GM23338 (cell line): ENCODE measurements at regions not wholly inside any gene's neighbourhood (a gene's known extent, or its start where the extent isn't known, plus 50 kb on each side); places are given as distances from the start of the nearest gene placed in this dataset.

Source experiments
- ATAC-seq: fragments of 200-7000 bp; cut with Tn5 transposase; 3 replicates; pipeline ENCODE4 v1.9.1; 2020
- DNase-seq: peaks from one replicate; pipeline ENCODE4 v3.0.0-alpha.2; 2015; ENCODE audit warnings: low spot score
- H2AFZ ChIP-seq: fragments of 200-600 bp; sonication (generic); 2 replicates; pipeline ENCODE4 v1.8.0; 2016; ENCODE audit warnings: antibody characterized with exemption, mild to moderate bottlenecking, moderate library complexity
- H3F3A ChIP-seq: fragments of 200-600 bp; sonication (generic); replicated peaks from 2 replicates; pipeline ENCODE4 v1.8.0; 2017; ENCODE audit warnings: antibody characterized with exemption, mixed run types, low read depth
- H3K27ac ChIP-seq: fragments of 200-600 bp; sonication (generic); 2 replicates; pipeline ENCODE4 v1.6.1; 2016; ENCODE audit warnings: low read depth
- H3K27me3 ChIP-seq: fragments of 200-600 bp; sonication (generic); 2 replicates; pipeline ENCODE4 v1.8.0; 2016; ENCODE audit warnings: mild to moderate bottlenecking, mixed run types, moderate library complexity; ENCODE audit not compliant: insufficient read depth
- H3K36me3 ChIP-seq: fragments of 200-600 bp; sonication (generic); 2 replicates; pipeline ENCODE4 v1.8.0; 2016; ENCODE audit warnings: mild to moderate bottlenecking; ENCODE audit not compliant: insufficient read depth
- H3K4me1 ChIP-seq: fragments of 200-600 bp; sonication (generic); 2 replicates; pipeline ENCODE4 v1.8.0; 2016; ENCODE audit warnings: mild to moderate bottlenecking, moderate library complexity; ENCODE audit not compliant: insufficient read depth
- H3K4me2 ChIP-seq: fragments of 200-600 bp; sonication (generic); 2 replicates; pipeline ENCODE4 v1.7.1; 2017; ENCODE audit warnings: mixed run types
- H3K4me3 ChIP-seq: fragments of 200-600 bp; sonication (generic); 2 replicates; pipeline ENCODE4 v1.6.1; 2016; ENCODE audit warnings: mixed run types
- H3K79me2 ChIP-seq: fragments of 200-600 bp; sonication (generic); replicated peaks from 2 replicates; pipeline ENCODE4 v1.8.0; 2017; ENCODE audit warnings: mild to moderate bottlenecking; ENCODE audit not compliant: insufficient read depth
- H3K9me2 ChIP-seq: fragments of 200-600 bp; sonication (generic); 2 replicates; pipeline ENCODE4 v1.8.0; 2017; ENCODE audit not compliant: insufficient read depth
- H4K20me1 ChIP-seq: fragments of 200-600 bp; sonication (generic); replicated peaks from 2 replicates; pipeline ENCODE4 v1.8.0; 2017; ENCODE audit warnings: mild to moderate bottlenecking; ENCODE audit not compliant: insufficient read depth
- H3K27ac Mint-ChIP-seq: 2 replicates; pipeline ENCODE4 v1.8.0; 2020; ENCODE audit warnings: inconsistent platforms, mild to moderate bottlenecking, moderate library complexity, mixed read lengths
- H3K27me3 Mint-ChIP-seq: 3 replicates; pipeline ENCODE4 v1.8.0; 2022; ENCODE audit warnings: low read depth, mild to moderate bottlenecking, moderate library complexity, mixed read lengths, inconsistent platforms; ENCODE audit not compliant: insufficient read depth, poor library complexity
- H3K36me3 Mint-ChIP-seq: 3 replicates; pipeline ENCODE4 v1.8.0; 2021; ENCODE audit warnings: low read depth, mild to moderate bottlenecking, inconsistent platforms, moderate library complexity, mixed read lengths
- H3K4me1 Mint-ChIP-seq: 3 replicates; pipeline ENCODE4 v1.8.0; 2020; ENCODE audit warnings: mild to moderate bottlenecking, inconsistent platforms, mixed read lengths
- H3K4me3 Mint-ChIP-seq: 3 replicates; pipeline ENCODE4 v1.8.0; 2021; ENCODE audit warnings: moderate library complexity, mild to moderate bottlenecking, inconsistent platforms, mixed read lengths
- H3K9me3 Mint-ChIP-seq: 3 replicates; pipeline ENCODE4 v1.8.0; 2020; ENCODE audit warnings: moderate library complexity, mild to moderate bottlenecking, inconsistent platforms, mixed read lengths
- CTCF ChIP-seq, 2 experiments: fragments of 200-600 bp in 1 of 2; sonication (generic) in 1 of 2; conservative IDR thresholded peaks; 2 replicates each; pipeline versions ENCODE4 v1.5.1 to v1.6.1; 2016 to 2017; ENCODE audit warnings: antibody characterized with exemption in 2 of 2, low read depth in 2 of 2, mild to moderate bottlenecking in 2 of 2, moderate library complexity in 1 of 2
- EZH2 ChIP-seq: fragments of 200-600 bp; sonication (generic); IDR thresholded peaks from one replicate; pipeline ENCODE4 v1.8.0; 2017; ENCODE audit warnings: antibody characterized with exemption, mild to moderate bottlenecking, low read depth; ENCODE audit not compliant: unreplicated experiment
- EZH2phosphoT487 ChIP-seq: fragments of 200-600 bp; sonication (generic); IDR thresholded peaks from one replicate; pipeline ENCODE4 v1.8.1; 2018; ENCODE audit warnings: antibody characterized with exemption; ENCODE audit not compliant: unreplicated experiment
- JUNB ChIP-seq: IDR thresholded peaks from one replicate; pipeline ENCODE4 v1.6.1; 2016; ENCODE audit warnings: antibody characterized with exemption; ENCODE audit not compliant: unreplicated experiment
- NANOG ChIP-seq: IDR thresholded peaks from 2 replicates; pipeline ENCODE4 v1.6.1; 2016; ENCODE audit warnings: antibody characterized with exemption, borderline replicate concordance
- POLR2AphosphoS5 ChIP-seq: IDR thresholded peaks from 2 replicates; pipeline ENCODE4 v1.6.1; 2016; ENCODE audit warnings: antibody characterized with exemption, low read depth
- STAT1 ChIP-seq: IDR thresholded peaks from one replicate; pipeline ENCODE4 v1.6.1; 2016; ENCODE audit warnings: antibody characterized with exemption; ENCODE audit not compliant: unreplicated experiment
- ZNF114 ChIP-seq: fragments of 250-450 bp; sonication (Bioruptor Pico); IDR thresholded peaks from 2 replicates; pipeline ENCODE4 v1.5.0; 2020; ENCODE audit warnings: mild to moderate bottlenecking, moderate library complexity
- ZNF331 ChIP-seq: fragments of 250-450 bp; sonication (Bioruptor Pico); IDR thresholded peaks from 2 replicates; pipeline ENCODE4 v1.5.0; 2020; ENCODE audit warnings: low read depth, mild to moderate bottlenecking, moderate library complexity
- TF ChIP-seq, protein P1 (sequence below): IDR thresholded peaks from 2 replicates; pipeline ENCODE4 v1.6.1; 2016; ENCODE audit warnings: antibody characterized with exemption
- TF ChIP-seq, protein P2 (sequence below): fragments of 250-450 bp; sonication (Bioruptor Pico); IDR thresholded peaks from 2 replicates; pipeline ENCODE4 v1.5.0; 2020; ENCODE audit warnings: mild to moderate bottlenecking, moderate library complexity
- TF ChIP-seq, protein P3 (sequence below): IDR thresholded peaks from one replicate; pipeline ENCODE4 v1.6.1; 2018; ENCODE audit warnings: antibody characterized with exemption; ENCODE audit not compliant: unreplicated experiment

DNA sequence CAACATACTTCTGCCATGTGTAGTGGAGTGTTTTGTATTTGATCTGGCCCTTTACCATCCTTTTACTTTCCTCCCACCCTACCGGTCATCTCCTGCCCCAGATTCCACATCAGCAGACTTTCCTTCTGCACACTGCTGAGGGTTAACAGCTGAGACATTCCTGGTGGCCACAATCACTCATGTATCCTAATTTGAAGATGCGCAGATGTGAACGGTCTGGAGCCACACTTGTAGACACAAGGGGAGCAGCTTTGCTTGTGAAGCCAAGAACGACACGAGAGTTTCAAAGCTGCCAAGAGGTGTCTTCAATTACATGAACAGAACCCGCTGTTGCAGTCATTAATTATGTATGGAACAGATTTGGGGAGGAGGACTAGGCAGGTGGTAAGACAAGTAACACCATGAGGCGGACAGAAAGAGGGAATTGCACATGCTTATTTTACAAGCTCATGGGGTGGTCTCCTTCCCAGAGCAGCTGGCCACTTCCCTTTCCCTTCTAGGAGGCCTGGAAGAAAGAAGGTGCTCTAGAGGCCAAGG lies 260.7 kb upstream of the KLHL29 start (continued):
- TF ChIP-seq, protein P1, sequence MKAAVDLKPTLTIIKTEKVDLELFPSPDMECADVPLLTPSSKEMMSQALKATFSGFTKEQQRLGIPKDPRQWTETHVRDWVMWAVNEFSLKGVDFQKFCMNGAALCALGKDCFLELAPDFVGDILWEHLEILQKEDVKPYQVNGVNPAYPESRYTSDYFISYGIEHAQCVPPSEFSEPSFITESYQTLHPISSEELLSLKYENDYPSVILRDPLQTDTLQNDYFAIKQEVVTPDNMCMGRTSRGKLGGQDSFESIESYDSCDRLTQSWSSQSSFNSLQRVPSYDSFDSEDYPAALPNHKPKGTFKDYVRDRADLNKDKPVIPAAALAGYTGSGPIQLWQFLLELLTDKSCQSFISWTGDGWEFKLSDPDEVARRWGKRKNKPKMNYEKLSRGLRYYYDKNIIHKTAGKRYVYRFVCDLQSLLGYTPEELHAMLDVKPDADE = no peak
- TF ChIP-seq, protein P2, sequence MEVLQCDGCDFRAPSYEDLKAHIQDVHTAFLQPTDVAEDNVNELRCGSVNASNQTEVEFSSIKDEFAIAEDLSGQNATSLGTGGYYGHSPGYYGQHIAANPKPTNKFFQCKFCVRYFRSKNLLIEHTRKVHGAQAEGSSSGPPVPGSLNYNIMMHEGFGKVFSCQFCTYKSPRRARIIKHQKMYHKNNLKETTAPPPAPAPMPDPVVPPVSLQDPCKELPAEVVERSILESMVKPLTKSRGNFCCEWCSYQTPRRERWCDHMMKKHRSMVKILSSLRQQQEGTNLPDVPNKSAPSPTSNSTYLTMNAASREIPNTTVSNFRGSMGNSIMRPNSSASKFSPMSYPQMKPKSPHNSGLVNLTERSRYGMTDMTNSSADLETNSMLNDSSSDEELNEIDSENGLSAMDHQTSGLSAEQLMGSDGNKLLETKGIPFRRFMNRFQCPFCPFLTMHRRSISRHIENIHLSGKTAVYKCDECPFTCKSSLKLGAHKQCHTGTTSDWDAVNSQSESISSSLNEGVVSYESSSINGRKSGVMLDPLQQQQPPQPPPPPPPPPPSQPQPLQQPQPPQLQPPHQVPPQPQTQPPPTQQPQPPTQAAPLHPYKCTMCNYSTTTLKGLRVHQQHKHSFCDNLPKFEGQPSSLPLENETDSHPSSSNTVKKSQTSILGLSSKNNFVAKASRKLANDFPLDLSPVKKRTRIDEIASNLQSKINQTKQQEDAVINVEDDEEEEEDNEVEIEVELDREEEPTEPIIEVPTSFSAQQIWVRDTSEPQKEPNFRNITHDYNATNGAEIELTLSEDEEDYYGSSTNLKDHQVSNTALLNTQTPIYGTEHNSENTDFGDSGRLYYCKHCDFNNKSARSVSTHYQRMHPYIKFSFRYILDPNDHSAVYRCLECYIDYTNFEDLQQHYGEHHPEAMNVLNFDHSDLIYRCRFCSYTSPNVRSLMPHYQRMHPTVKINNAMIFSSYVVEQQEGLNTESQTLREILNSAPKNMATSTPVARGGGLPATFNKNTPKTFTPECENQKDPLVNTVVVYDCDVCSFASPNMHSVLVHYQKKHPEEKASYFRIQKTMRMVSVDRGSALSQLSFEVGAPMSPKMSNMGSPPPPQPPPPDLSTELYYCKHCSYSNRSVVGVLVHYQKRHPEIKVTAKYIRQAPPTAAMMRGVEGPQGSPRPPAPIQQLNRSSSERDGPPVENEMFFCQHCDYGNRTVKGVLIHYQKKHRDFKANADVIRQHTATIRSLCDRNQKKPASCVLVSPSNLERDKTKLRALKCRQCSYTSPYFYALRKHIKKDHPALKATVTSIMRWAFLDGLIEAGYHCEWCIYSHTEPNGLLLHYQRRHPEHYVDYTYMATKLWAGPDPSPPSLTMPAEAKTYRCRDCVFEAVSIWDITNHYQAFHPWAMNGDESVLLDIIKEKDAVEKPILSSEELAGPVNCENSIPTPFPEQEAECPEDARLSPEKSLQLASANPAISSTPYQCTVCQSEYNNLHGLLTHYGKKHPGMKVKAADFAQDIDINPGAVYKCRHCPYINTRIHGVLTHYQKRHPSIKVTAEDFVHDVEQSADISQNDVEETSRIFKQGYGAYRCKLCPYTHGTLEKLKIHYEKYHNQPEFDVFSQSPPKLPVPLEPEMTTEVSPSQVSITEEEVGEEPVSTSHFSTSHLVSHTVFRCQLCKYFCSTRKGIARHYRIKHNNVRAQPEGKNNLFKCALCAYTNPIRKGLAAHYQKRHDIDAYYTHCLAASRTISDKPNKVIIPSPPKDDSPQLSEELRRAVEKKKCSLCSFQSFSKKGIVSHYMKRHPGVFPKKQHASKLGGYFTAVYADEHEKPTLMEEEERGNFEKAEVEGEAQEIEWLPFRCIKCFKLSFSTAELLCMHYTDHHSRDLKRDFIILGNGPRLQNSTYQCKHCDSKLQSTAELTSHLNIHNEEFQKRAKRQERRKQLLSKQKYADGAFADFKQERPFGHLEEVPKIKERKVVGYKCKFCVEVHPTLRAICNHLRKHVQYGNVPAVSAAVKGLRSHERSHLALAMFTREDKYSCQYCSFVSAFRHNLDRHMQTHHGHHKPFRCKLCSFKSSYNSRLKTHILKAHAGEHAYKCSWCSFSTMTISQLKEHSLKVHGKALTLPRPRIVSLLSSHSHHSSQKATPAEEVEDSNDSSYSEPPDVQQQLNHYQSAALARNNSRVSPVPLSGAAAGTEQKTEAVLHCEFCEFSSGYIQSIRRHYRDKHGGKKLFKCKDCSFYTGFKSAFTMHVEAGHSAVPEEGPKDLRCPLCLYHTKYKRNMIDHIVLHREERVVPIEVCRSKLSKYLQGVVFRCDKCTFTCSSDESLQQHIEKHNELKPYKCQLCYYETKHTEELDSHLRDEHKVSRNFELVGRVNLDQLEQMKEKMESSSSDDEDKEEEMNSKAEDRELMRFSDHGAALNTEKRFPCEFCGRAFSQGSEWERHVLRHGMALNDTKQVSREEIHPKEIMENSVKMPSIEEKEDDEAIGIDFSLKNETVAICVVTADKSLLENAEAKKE = no peak

DNA sequence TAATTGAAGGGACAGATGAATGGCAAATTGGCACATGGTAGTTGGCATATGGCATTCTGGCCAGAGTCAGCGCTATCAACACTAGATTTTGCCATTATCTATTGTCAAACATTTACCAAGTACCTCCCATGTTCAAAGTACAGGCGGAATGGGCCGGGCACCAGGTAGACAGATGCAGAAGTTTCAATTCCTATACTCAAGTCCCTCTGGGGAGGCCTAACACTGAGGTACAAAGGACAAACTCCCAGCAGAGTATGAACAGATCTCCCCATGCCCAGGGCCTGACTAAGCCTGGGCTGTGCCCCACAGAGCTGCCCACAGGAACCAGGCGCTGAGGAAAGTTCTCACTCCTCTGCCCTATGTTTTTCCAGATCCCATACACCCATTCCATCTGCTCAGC lies 257.5 kb upstream of the KLHL29 start:
- DNase-seq (no peak), ATAC-seq (no peak)
- Mint-ChIP-seq H3K9me3 (peaks cover 18% of the 10 kb centered on the region), H3K4me3 (no peak overlapping the region), H3K27me3 (peaks cover under 1% of the 10 kb centered on the region), H3K4me1 (peaks cover 3% of the 10 kb centered on the region; the same call in 1 of the 3 replicates), H3K36me3 (peaks cover 5% of the 10 kb centered on the region; the same call in 2 of the 3 replicates), H3K27ac (no peak overlapping the region)
- peaks cover 8% of the 10 kb centered on the region for H3K9me2 ChIP-seq
- no peaks in the 10 kb centered on the region for H3K27me3 ChIP-seq
- no peak overlapping the region for H3K4me2 ChIP-seq
- no peaks in the 10 kb centered on the region for H3F3A ChIP-seq
- no peak overlapping the region for H3K4me3 ChIP-seq
- H3K79me2 ChIP-seq = no peaks in the 10 kb centered on the region
- no peak overlapping the region for H3K27ac ChIP-seq
- H4K20me1 ChIP-seq = no peaks in the 10 kb centered on the region
- H3K36me3 ChIP-seq = no peaks in the 10 kb centered on the region
- H3K4me1 ChIP-seq = no peaks in the 10 kb centered on the region
- no peak overlapping the region for H2AFZ ChIP-seq
- no peak for TF ChIP-seq JUNB
- no peak for TF ChIP-seq CTCF (conservative IDR thresholded peaks at IDR 0.05; ENCODE audit: low read depth in 2 of 2)
- TF ChIP-seq ZNF114 (CRISPR knock-in tag) = no peak
- no peak for TF ChIP-seq STAT1
- TF ChIP-seq ZNF331 (CRISPR knock-in tag) = no peak
- TF ChIP-seq POLR2AphosphoS5 = no peak
- TF ChIP-seq NANOG = no peak
- TF ChIP-seq, protein P1 = no peak
- no peak for TF ChIP-seq EZH2phosphoT487
- TF ChIP-seq, protein P3, sequence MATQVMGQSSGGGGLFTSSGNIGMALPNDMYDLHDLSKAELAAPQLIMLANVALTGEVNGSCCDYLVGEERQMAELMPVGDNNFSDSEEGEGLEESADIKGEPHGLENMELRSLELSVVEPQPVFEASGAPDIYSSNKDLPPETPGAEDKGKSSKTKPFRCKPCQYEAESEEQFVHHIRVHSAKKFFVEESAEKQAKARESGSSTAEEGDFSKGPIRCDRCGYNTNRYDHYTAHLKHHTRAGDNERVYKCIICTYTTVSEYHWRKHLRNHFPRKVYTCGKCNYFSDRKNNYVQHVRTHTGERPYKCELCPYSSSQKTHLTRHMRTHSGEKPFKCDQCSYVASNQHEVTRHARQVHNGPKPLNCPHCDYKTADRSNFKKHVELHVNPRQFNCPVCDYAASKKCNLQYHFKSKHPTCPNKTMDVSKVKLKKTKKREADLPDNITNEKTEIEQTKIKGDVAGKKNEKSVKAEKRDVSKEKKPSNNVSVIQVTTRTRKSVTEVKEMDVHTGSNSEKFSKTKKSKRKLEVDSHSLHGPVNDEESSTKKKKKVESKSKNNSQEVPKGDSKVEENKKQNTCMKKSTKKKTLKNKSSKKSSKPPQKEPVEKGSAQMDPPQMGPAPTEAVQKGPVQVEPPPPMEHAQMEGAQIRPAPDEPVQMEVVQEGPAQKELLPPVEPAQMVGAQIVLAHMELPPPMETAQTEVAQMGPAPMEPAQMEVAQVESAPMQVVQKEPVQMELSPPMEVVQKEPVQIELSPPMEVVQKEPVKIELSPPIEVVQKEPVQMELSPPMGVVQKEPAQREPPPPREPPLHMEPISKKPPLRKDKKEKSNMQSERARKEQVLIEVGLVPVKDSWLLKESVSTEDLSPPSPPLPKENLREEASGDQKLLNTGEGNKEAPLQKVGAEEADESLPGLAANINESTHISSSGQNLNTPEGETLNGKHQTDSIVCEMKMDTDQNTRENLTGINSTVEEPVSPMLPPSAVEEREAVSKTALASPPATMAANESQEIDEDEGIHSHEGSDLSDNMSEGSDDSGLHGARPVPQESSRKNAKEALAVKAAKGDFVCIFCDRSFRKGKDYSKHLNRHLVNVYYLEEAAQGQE = no peak
- TF ChIP-seq EZH2 = no peak
